ENCODE measurements at regions not wholly inside any gene's neighbourhood (a gene's known extent, or its start where the extent isn't known, plus 50 kb on each side); places are given as distances from the start of the nearest gene placed in this dataset.

DNA sequence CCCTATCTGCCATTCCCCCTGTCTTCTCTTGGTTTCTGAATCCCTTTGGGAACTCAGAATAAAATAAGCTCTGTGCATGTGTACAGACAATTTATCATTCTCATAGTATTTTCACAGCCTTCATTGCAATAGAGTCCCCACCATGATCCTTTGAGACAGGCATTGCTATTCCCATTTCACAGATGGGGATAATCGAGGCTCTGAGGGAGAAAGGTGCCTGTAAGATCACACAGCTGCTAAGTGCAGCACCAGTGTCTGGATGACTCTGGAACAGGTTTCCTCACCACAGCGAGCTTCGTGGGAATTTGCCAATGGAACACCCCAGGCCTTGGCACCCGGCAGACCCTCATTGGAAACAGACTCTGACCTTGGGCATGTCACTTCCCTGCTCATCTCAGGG is 293.6 kb downstream of the NSG2 start:
- Histone ChIP-seq H3K9me3 (ENCODE audit: insufficient read depth, low read depth, low read length) (no peaks in the 10 kb centered on the region), H3K4me1 (ENCODE audit: insufficient read depth, low read length) (peaks cover 24% of the 10 kb centered on the region; the same call in 1 of the 2 replicates), H3K36me3 (ENCODE audit: insufficient read depth, low read length) (no peaks in the 10 kb centered on the region), H3K4me3 (ENCODE audit: low read length) (no peak overlapping the region), H3K9ac (ENCODE audit: low read depth, low read length) (no peak overlapping the region), H3K27me3 (ENCODE audit: insufficient read depth, low read length) (no peaks in the 10 kb centered on the region), H3K27ac (ENCODE audit: low read depth, low read length) (no peak overlapping the region)
- 91% methylated on average over 4 of the region's 4 CpGs for WGBS

DNA sequence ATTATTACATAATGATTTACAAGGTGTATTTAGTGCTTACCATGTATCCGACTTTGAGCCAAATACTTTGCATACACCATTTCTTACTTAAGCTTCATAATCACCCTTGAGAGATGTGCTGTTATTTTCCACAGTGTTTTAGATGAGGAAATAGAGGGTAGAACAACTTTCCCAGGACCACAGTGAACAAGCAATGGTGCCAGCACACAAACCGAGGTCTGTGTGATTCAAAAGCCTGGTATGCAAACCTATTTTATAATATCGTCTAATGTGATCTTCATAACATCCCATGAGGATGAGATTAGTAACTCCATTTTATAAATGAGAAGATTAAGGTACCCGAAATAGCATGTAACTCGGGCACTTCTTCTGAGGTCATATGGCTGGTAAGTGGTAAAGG is 294.7 kb downstream of the NSG2 start:
- Histone ChIP-seq H3K9me3 (ENCODE audit: insufficient read depth, low read depth, low read length) (no peaks in the 10 kb centered on the region), H3K4me1 (ENCODE audit: insufficient read depth, low read length) (peaks cover 24% of the 10 kb centered on the region; the same call in 1 of the 2 replicates), H3K4me3 (ENCODE audit: low read length) (no peak overlapping the region), H3K36me3 (ENCODE audit: insufficient read depth, low read length) (no peaks in the 10 kb centered on the region), H3K27ac (ENCODE audit: low read depth, low read length) (no peak overlapping the region), H3K27me3 (ENCODE audit: insufficient read depth, low read length) (no peaks in the 10 kb centered on the region), H3K9ac (ENCODE audit: low read depth, low read length) (no peak overlapping the region)
- WGBS = 96% methylated on average over 4 of the region's 5 CpGs

DNA sequence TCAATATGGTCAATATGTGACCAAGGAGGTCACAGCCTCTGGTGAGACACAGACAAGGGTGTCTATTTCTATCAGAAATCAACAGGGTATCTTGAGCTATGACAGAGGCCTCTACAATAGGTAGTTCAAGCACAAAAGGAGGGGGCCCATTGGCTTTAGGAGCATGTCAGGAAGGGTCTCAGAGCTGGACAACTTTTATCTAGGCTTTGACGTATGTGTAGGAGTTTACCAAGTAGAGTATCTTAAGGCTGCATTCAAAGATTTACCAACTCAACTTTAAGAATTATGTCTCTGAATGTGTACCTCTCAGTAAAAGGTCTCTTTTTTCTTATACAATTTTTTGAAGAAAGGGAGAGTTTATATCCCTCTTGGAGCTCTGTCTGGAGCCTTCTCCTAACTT is 297.2 kb downstream of the NSG2 start:
- Histone ChIP-seq H3K9me3 (ENCODE audit: insufficient read depth, low read depth, low read length) (no peaks in the 10 kb centered on the region), H3K4me1 (ENCODE audit: insufficient read depth, low read length) (peaks cover 14% of the 10 kb centered on the region; the same call in 1 of the 2 replicates), H3K9ac (ENCODE audit: low read depth, low read length) (no peak overlapping the region), H3K27ac (ENCODE audit: low read depth, low read length) (no peak overlapping the region), H3K36me3 (ENCODE audit: insufficient read depth, low read length) (no peaks in the 10 kb centered on the region), H3K27me3 (ENCODE audit: insufficient read depth, low read length) (no peaks in the 10 kb centered on the region), H3K4me3 (ENCODE audit: low read length) (no peak overlapping the region)
- 60% methylated on average over 1 of the region's 1 CpG for WGBS

DNA sequence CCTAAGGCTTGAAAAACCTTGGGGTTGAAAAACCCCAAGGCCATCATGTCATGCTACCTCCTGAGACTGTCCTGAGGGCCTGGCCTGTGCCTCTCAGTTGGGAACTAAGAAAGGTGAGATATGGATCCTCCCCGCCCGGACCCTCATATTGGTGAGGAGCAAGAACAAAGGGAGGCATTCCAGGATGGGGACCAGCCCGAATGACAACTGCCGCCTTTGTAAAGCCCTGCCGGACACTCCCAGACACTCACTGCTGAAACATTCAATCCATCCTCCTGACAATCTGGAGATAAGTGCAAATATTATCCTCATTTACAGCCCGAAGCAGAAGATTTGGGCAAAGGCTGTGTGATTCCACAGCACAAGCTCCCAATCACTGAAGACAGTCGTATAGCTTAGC is 298.3 kb downstream of the NSG2 start:
- Histone ChIP-seq H3K27ac (ENCODE audit: low read depth, low read length) (no peak overlapping the region), H3K27me3 (ENCODE audit: insufficient read depth, low read length) (no peaks in the 10 kb centered on the region), H3K36me3 (ENCODE audit: insufficient read depth, low read length) (no peaks in the 10 kb centered on the region), H3K9me3 (ENCODE audit: insufficient read depth, low read depth, low read length) (no peaks in the 10 kb centered on the region), H3K4me1 (ENCODE audit: insufficient read depth, low read length) (peaks cover 3% of the 10 kb centered on the region; the same call in 1 of the 2 replicates), H3K9ac (ENCODE audit: low read depth, low read length) (no peak overlapping the region), H3K4me3 (ENCODE audit: low read length) (no peak overlapping the region)
- WGBS = 91% methylated on average over 7 of the region's 7 CpGs

DNA sequence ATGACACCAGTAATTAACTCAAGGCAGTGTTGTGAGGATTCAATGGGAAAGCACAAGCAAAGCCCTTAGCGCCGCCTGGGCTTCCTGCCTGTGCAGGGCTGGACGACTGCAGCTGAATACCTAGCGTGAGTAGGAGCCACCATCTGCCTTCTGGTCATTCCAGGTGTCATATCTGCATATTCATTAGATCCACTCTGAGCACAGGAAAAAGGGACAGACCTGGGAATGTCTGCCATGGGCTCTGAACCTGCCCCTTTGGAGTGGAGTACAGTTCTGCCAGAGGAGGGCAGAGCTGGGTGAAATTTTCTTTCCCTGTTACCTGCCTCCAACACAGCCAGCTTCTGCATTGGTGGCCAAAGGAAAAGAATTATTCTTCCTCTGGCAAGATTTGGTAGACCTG is 298.8 kb downstream of the NSG2 start:
- H3K4me1 ChIP-seq (ENCODE audit: insufficient read depth, low read length) = no peaks in the 10 kb centered on the region
- no peaks in the 10 kb centered on the region for H3K9me3 ChIP-seq (ENCODE audit: insufficient read depth, low read depth, low read length)
- WGBS = 89% methylated on average over 4 of the region's 4 CpGs
- H3K27ac ChIP-seq (ENCODE audit: low read depth, low read length) = no peak overlapping the region
- no peak overlapping the region for H3K9ac ChIP-seq (ENCODE audit: low read depth, low read length)
- H3K36me3 ChIP-seq (ENCODE audit: insufficient read depth, low read length) = no peaks in the 10 kb centered on the region
- H3K4me3 ChIP-seq (ENCODE audit: low read length) = no peak overlapping the region
- H3K27me3 ChIP-seq (ENCODE audit: insufficient read depth, low read length) = no peaks in the 10 kb centered on the region

DNA sequence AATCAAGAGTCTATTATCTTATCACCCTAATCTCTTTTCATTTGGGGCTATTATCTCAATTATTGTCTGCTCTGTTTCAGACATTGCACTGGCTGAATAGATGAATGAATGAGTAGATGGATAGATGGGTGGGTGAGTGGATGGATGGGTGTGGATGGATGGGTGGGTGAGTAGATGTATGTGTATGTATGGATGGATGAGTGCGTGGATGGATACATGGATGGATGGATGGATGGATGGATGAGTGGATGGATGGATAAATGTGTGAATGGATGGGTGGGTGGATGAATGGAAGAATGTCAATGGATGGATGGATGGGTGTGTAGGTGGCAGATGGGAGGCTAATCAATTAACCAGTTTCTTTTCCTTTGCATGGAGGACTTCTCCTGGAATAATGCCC is 301.7 kb downstream of the NSG2 start:
- Histone ChIP-seq H3K9ac (ENCODE audit: low read depth, low read length) (no peak overlapping the region), H3K27ac (ENCODE audit: low read depth, low read length) (no peak overlapping the region), H3K36me3 (ENCODE audit: insufficient read depth, low read length) (no peaks in the 10 kb centered on the region), H3K27me3 (ENCODE audit: insufficient read depth, low read length) (no peaks in the 10 kb centered on the region), H3K9me3 (ENCODE audit: insufficient read depth, low read depth, low read length) (no peaks in the 10 kb centered on the region), H3K4me1 (ENCODE audit: insufficient read depth, low read length) (no peaks in the 10 kb centered on the region), H3K4me3 (ENCODE audit: low read length) (no peak overlapping the region)
- 94% methylated on average over 1 of the region's 1 CpG for WGBS

DNA sequence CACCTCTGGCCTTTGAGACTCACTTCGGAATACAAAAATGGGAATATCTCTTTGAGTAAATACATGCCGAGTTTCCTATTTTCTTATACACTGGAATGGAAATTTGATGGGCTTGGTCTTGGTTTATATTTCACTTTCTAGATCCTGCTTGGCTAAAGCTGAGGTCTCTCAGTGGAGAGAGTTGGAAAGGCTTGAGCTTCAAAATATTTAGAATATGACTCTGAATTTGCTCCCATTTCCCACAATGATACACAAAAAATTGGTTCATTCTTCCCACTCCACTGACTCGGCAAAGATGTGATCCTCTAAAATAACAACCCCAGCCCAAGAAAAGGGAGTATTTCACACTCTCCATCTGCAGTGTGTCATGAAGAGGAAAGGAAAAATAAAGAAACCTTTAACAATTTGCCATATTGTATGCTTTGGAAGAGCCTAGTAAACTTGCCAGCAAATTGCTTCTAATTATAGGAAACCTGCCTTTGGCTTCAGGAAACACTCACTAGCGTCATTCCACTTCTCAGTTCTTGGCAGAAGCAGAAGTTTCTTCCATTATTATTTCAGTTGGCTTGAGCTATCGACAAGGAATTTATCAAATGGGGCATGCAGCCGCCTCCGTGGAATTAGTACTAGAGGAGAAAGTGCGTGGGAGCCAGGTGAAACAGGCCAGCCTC is 302.9 kb downstream of the NSG2 start:
- H3K9me3 ChIP-seq (ENCODE audit: insufficient read depth, low read depth, low read length) = no peaks in the 10 kb centered on the region
- WGBS = 89% methylated on average over 8 of the region's 8 CpGs
- H3K4me3 ChIP-seq (ENCODE audit: low read length) = no peak overlapping the region
- H3K9ac ChIP-seq (ENCODE audit: low read depth, low read length) = no peak overlapping the region
- no peaks in the 10 kb centered on the region for H3K36me3 ChIP-seq (ENCODE audit: insufficient read depth, low read length)
- no peaks in the 10 kb centered on the region for H3K27me3 ChIP-seq (ENCODE audit: insufficient read depth, low read length)
- H3K27ac ChIP-seq (ENCODE audit: low read depth, low read length) = no peak overlapping the region
- no peaks in the 10 kb centered on the region for H3K4me1 ChIP-seq (ENCODE audit: insufficient read depth, low read length)

DNA sequence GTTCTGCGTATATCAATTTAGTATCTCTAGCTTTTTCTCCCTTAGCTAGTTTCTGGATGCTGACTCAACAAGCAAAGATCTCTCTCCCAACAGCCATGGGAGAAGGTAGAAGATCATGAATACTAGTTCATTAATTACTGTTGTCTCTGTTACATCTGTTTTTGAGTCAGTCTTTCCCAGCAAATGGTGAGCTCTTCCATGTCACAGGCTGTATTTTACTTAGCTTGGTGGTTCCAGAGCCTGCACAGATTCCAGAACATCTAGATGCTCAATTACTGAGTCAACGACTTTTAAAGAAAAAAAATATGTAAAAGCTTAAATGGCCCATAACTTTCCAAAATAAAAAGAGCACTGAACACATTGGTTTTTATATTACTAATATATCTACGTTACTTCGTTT is 307.2 kb downstream of the NSG2 start:
- H3K27me3 ChIP-seq (ENCODE audit: insufficient read depth, low read length) = no peaks in the 10 kb centered on the region
- no peaks in the 10 kb centered on the region for H3K36me3 ChIP-seq (ENCODE audit: insufficient read depth, low read length)
- WGBS = 97% methylated on average over 4 of the region's 4 CpGs
- H3K9ac ChIP-seq (ENCODE audit: low read depth, low read length) = no peak overlapping the region
- no peak overlapping the region for H3K27ac ChIP-seq (ENCODE audit: low read depth, low read length)
- H3K4me3 ChIP-seq (ENCODE audit: low read length) = no peak overlapping the region
- H3K4me1 ChIP-seq (ENCODE audit: insufficient read depth, low read length) = no peaks in the 10 kb centered on the region
- no peaks in the 10 kb centered on the region for H3K9me3 ChIP-seq (ENCODE audit: insufficient read depth, low read depth, low read length)

DNA sequence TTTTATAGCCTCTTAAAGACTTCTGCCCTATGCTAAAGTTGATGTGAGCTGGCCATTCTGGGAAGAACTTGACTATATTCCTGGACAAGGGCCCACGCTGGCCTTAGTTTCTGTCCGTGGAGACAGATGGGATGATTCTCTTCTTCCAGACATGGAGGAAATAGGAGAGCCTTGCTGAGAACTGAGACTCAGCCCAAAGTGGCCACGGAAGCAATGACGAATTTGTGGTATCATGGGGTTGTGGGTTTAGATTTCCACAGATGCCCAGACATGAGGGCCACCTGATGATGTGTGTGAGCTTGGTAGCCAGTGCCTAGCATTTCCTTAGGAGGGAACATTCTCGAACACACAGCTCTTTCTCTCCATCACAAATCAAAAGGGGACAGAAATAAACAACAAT is 309.1 kb downstream of the NSG2 start:
- WGBS = 97% methylated on average over 5 of the region's 5 CpGs
- H3K9ac ChIP-seq (ENCODE audit: low read depth, low read length) = no peak overlapping the region
- H3K36me3 ChIP-seq (ENCODE audit: insufficient read depth, low read length) = no peaks in the 10 kb centered on the region
- no peaks in the 10 kb centered on the region for H3K4me1 ChIP-seq (ENCODE audit: insufficient read depth, low read length)
- no peaks in the 10 kb centered on the region for H3K9me3 ChIP-seq (ENCODE audit: insufficient read depth, low read depth, low read length)
- H3K4me3 ChIP-seq (ENCODE audit: low read length) = no peak overlapping the region
- H3K27ac ChIP-seq (ENCODE audit: low read depth, low read length) = no peak overlapping the region
- no peaks in the 10 kb centered on the region for H3K27me3 ChIP-seq (ENCODE audit: insufficient read depth, low read length)

DNA sequence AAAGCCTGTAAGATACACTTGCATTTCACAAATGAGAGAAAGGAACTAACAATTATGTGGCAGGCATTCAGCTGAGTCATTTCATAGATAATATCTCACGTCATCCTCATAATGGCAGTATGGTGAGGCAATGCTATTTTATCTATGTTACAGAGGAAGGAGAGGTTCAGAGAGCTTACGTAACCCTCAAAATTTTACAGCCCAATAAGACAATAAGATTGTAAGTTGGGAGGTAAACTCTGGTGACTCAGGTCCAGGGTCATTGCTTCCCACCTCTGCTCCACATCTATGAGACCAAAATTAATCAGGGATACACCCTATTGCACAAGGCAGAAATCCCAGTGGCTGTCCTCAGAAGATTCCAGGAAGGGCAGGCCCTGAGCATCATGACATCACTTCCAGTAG is 309.7 kb downstream of the NSG2 start:
- H3K9me3 ChIP-seq (ENCODE audit: insufficient read depth, low read depth, low read length) = no peaks in the 10 kb centered on the region
- no peaks in the 10 kb centered on the region for H3K27me3 ChIP-seq (ENCODE audit: insufficient read depth, low read length)
- H3K27ac ChIP-seq (ENCODE audit: low read depth, low read length) = no peak overlapping the region
- 100% methylated on average over 2 of the region's 2 CpGs for WGBS
- H3K9ac ChIP-seq (ENCODE audit: low read depth, low read length) = no peak overlapping the region
- H3K36me3 ChIP-seq (ENCODE audit: insufficient read depth, low read length) = no peaks in the 10 kb centered on the region
- no peak overlapping the region for H3K4me3 ChIP-seq (ENCODE audit: low read length)
- H3K4me1 ChIP-seq (ENCODE audit: insufficient read depth, low read length) = no peaks in the 10 kb centered on the region

DNA sequence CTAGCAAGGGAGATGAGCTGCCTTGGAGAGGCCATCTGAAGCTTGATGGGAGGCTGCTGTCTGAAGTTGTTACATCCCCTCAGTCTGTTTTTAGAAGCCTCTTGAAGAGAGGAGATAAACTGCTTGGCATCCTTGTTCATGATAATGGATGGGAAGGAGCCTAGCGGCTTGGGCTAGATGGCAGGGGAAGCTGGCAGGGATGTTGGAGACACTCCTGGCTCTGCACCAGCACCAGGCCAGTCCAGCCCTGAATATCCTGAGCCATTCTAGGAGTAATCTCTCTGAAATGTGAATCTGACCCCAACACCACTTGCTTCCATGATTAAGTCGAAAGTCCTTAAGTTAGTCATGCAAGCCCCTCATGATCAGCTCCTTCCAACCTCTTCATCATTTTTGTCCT is 310.5 kb downstream of the NSG2 start:
- Histone ChIP-seq H3K4me3 (ENCODE audit: low read length) (no peak overlapping the region), H3K36me3 (ENCODE audit: insufficient read depth, low read length) (no peaks in the 10 kb centered on the region), H3K9ac (ENCODE audit: low read depth, low read length) (no peak overlapping the region), H3K4me1 (ENCODE audit: insufficient read depth, low read length) (no peaks in the 10 kb centered on the region), H3K9me3 (ENCODE audit: insufficient read depth, low read depth, low read length) (no peaks in the 10 kb centered on the region), H3K27ac (ENCODE audit: low read depth, low read length) (no peak overlapping the region), H3K27me3 (ENCODE audit: insufficient read depth, low read length) (no peaks in the 10 kb centered on the region)
- 95% methylated on average over 2 of the region's 2 CpGs for WGBS

DNA sequence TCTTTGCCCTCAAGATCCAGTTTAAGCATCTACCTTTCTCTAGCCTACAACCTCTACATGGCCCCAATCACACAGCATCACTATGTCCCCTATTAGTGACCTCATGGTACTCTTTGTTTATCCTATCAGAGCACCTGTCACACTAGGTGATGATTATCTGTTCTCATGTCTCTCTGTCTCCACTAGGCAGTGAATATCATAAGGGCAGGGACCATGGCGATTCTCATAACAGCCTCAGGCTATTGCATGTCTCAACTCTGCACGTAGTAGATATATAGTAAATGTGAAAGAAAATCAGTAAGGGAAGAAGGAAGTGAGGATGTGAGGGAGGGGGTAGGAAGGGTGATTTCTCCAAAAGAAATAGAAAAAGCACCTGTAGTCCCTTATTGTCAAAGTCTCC is 311.0 kb downstream of the NSG2 start:
- Histone ChIP-seq H3K27me3 (ENCODE audit: insufficient read depth, low read length) (no peaks in the 10 kb centered on the region), H3K27ac (ENCODE audit: low read depth, low read length) (no peak overlapping the region), H3K4me1 (ENCODE audit: insufficient read depth, low read length) (no peaks in the 10 kb centered on the region), H3K9me3 (ENCODE audit: insufficient read depth, low read depth, low read length) (no peaks in the 10 kb centered on the region), H3K9ac (ENCODE audit: low read depth, low read length) (no peak overlapping the region), H3K36me3 (ENCODE audit: insufficient read depth, low read length) (no peaks in the 10 kb centered on the region), H3K4me3 (ENCODE audit: low read length) (no peak overlapping the region)
- 93% methylated on average over 2 of the region's 2 CpGs for WGBS

Data from HUES64 (cell line).